Fibroblast of upper back skin (primary cell): ENCODE measurements at regions not wholly inside any gene's neighbourhood (a gene's known extent, or its start where the extent isn't known, plus 50 kb on each side); places are given as distances from the start of the nearest gene placed in this dataset.

Experiments used
- DNase-seq: peaks from one replicate; pipeline ENCODE4 v3.0.0-alpha.2; 2013

DNA sequence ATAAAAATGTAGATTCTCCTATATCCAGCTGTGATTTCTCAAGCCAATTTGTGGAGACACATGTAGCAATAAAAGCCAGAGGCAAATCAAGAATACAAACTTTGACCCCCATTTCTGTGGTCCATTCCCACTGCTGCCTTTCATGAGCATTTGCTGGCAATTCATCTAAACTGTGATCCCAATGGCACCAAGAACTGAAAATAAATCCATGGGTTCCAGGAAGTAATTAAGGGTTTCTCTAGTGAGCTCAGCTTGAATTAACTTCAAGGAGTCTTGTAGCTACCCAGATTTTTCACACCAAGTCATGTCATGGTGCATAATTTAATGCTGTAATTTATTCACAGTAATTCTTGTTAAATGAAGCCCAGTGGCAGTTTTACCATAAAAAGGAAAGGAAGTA, 145.0 kb upstream of the SMC2 start:
- DNase-seq, result no peak

DNA sequence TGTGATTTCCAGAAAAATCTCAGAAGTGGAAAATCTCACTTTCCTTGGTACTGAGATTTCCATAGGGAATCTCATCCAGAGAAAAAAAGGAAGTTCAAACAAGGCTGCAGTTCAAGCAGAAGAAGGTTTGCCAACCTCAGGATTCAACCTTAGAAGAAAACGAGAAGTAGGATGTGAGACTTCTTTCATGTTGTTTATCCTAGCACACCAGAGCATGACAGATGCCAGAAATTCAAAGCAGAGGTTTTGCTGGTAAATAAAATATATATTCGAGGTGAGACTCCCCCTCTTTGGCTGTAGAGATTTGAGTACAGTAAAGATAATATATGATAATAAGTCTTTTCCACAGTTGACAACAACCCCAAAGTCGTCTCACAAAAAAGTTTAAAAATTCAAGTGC, 116.9 kb upstream of the SMC2 start:
- DNase-seq, result no peak

DNA sequence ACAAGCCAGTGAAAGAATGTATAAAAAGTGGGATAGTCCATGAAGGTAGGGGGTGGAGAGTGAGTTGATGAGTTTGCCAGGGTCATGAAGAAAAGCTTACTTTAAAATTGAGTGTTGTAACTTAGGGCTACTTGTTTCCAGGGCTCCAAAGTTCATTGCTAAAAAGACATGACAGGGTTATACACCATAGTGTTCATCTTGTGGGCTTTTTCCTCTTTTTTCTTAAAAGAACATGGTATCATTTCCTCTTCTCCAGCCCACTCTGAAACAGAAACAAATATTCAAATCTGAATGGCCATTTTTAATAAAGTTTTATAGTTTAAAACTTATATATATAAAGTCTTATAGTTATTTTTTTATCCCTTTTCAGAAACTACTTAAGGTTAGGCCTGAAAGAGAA, 115.7 kb upstream of the SMC2 start:
- DNase-seq, result no peak

DNA sequence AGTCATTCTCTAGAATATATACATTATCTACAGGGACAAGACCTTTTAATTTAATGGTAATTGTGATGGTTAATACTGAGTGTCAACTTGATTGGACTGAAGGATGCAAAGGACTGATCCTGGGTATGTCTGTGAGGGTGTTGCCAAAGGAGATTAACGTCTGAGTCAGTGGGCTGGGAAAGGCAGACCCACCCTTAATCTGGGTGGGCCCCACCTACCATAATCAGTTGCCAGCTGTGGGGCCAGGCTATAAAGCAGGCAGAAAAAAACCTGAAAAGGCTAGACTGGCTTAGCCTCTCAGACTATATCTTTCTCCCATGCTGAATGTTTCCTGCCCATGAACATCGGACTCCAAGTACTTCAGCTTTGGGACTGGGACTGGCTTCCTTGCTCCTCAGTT, 112.2 kb upstream of the SMC2 start:
- no peak for DNase-seq

DNA sequence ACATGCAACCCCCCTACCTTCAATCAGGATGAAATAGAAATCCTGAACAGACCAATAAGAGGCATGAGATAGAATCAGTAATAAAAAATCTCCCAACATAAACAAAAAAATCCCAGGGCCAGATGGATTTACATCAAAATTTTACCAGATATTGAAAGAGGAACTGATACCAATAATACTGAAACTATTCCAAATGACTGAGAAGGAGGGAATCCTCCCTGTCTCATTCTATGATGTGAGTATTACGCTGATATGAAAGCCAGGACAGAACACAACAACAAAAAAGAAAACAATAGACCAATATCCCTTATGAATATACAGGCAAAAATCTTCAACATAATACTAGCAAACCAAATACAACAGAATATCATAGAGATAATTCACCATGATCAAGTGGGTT, 109.0 kb upstream of the SMC2 start:
- DNase-seq, result no peak

DNA sequence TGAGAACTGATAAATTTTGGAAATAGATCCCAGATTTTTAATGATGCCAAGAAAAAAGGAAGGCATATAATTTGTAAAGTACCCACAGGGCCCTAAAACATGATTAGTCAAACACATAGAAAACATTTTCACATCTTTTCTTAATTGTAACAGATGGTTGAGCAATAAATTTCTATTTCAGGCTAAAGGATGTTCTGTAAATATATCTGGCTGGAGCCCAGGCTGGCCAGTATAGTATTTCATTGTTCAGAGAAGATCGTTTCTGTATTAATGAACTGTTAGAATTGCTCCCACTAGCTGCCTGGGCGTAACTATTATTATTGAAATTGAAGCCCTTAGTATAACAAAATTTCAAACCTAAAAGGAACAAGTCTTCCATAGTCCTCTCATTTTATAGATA, 105.3 kb upstream of the SMC2 start:
- DNase-seq, result no peak

DNA sequence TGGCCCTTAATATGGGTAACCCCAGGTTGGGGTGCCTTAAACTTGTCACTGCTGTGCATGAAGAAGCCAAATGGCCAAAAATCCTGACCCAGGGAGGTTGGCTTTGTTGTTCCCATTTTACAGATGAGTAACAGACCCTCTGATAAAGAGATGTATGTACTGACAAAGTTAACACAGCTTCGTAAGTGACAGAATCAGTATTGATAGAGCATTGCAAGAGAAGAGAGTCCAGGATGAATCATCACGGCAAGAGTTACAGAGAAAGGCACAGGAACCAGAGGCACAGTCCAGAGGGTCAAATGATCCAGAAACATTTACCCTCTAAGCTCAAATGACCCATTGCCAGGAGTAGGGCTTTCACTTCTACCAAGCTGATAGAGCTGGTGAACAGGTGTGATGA, 103.8 kb upstream of the SMC2 start:
- no peak for DNase-seq

DNA sequence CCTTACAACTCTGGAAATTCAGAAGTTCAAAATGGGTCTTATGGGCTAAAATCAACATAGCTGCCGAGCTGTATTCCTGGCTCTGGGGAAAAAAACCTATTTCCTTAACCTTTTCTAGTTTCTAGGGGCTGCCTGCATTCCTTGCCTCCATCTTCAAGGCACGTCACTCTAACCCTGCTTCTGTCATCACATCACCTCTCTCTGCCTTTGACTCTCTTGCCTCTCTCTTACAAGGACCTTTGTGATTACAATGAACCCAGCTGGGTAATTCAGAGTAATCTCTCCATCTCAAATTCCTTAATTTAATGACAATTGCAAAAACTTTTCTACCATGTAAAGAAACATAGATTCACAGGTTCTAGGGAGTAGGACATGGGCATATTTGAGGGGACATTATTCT, 103.1 kb upstream of the SMC2 start:
- DNase-seq, result no peak

DNA sequence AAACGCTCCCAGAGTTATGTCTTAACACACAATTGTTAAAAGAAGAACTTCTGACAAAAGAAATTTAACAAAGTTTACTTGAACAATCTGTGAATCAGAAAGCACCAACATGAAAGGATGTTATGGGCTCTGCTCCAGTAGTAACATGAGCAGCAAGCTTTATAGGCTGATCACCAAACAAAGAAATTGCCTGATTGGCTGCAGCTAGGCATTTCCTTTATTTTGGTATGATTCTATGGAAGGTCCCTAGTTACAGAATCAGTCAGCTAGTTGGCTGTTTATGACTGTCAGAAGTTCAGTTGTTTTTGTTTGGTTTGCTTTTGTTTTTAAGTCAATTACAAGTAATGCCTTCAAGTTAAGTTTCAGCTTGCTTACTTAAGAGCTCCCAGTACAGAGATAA, 102.4 kb upstream of the SMC2 start:
- DNase-seq, result peak; percentile 0

DNA sequence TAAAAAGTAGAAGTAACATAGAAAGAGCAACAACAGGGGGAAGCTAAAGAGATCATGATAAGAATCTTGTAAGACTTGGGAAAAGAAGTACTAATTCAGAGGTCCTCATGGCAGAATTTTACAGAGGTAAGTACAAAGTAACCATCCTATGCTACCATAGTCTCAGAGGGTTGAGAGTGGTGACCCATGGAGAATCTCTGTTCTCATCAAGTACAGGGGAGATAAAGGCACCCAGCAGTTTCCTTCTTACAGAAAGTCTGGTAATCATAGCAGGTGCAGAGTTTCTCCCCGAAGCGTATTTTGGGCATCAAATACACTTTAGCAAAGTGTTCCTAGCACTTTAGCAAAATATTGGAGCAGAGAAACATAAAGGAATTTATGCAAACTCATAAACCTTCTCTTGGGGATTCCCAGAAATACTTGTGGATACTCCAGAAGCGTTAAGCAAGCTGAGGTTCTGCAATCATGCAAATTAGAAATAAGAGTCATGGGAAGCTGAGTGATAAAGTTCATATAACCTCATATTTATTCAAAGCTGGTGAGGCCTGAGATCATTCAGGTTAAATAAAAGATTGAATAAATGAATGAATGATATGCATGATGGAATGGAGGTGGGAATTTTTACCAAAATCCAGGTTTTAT, 101.0 kb upstream of the SMC2 start:
- peak; percentile 0 for DNase-seq

DNA sequence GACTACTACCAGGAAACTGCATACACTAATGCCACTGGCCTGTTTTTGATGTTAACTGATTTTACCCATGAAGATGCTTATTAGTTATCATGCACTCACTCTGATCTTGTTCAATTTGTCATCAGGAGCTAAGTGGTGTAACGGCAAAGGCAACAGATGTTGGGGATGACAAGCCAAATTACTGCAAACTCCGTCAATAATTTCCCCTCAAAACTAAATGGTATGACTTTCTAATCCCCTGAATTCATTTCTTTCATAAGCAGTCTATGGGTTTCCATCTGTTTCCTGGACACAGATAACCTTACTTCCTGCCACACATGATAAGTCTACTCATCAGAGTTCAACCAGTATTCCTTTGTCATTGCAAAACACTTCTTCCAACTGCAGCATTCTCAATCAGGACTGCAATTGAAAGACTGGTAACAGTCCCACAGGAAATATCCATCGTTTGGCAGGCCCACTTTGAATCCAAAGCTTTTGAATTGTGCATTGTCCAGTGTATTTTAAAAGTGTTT, 96.2 kb upstream of the SMC2 start:
- no peak for DNase-seq

DNA sequence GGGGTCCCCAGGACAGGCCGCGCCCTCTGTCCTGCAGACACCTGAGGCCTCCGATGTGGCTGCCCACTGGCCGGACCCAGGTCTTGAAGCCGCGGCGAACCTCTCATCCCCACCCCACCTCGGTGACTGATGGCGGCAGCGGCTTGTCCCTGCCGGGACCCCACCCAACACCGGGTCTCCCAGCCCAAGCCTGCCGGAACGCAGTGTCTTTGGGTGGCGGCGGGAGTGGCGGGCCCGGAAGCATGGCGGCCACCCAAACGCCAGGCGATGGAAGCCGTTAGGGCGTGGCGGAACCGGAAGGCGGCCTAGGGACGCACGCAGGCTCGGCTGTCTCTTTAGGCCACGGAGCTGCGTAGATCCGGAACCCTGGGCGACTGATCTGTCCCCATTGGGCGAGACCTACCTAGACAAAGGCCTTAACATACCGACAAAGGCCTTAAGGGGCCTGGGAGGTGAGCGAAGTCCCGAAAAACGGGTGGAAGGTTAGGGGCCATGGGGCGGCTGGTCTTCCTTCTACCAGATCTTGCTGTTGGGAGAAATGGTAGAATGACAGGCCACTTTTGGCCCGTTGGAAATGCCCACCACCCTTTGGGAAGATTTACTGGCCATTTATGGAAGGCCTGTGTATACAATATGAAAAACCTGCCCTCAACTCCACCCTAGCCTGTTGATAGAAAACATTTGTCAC, 94.6 kb upstream of the SMC2 start:
- DNase-seq, result no peak

DNA sequence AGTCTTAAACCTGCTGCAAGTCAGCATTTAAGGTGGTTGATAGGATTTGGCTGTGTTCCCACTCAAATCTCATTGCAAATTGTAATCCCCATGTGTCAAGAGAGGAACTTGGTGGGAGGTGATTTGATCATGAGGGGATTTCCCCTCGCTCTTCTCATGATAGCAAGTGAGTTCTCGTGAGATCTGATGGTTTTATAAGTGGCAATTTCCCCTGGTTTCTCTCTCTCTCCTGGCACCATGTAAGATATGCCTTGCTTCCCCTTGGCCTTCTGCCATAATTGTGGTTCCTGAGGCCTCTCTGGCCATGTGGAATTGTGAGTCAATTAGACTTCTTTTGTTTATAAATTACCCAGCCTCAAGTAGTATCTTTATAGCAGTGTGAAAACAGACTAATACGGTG, 84.3 kb upstream of the SMC2 start:
- no peak for DNase-seq

DNA sequence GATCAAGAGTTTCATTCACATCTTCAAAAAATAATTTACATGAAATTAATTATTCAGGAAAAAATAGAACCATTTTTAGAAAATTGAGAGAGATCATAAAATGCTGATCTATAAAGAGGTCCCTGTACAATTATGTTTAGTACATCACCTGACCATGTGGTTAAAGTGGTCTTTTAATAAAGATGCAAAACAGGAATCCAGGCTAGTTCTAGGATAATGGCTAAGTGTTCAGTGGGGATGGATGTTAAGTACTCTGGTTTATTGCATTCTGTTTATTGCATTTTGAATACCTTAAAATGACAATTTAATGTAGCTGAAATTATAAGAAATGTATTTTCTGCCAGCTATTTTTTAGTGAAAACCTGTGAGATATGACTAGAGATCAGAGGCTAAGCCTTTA, 72.0 kb upstream of the SMC2 start:
- no peak for DNase-seq

DNA sequence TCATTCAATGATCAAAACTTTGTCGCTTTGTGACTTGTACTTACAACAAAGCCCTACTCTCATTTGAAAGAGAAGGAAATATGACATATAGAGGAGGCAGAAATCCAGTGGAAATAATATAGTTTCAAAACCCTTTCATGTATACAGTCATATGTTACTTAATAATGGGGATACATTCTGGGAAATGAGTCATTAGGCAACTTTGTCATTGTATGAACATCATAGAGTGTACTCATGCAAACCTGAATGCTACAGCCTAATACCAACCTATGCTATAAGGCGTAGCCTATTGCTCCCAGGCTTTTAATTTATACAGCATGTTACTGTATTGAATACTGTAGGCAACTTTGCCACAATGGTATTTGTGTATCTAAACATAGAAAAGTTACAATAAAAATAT, 69.0 kb upstream of the SMC2 start:
- DNase-seq, result peak; percentile 2

DNA sequence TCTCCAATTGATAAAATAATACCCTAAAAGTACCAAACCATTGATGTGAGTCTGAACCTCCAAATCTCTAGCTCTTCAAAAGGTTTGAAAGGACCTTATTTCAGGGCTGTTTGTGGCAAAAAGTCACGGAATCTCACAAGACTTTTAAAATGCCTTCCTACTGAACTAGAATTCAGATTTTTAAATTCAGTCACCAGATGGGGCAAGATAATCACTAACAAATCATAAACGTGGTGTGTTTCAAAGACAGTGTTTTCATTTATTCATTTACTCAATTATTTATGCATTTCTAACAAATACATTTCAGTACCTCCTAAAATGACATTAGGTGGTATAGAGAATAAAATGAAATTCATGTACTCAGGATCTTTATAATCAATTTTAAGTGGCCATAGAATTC, 68.2 kb upstream of the SMC2 start:
- no peak for DNase-seq

DNA sequence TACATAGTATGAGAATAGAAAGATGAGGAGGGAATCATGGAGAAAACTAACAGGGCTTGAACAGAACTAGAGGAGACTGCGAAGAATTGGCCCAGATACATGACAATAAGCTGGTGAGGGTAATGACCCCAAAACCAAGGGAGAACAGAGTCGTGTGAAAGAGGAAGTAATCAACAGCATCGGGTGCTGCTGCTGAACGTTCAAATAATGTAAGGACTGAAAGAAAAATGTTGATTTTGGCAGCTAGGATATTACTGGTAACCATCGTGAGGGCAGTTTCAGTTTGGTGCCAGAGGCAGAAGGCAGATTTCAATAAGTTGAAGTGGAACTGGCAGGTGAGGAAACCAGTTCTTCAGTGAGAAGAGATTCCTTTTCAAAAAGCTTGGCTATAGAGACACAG, 66.8 kb upstream of the SMC2 start:
- DNase-seq, result no peak

DNA sequence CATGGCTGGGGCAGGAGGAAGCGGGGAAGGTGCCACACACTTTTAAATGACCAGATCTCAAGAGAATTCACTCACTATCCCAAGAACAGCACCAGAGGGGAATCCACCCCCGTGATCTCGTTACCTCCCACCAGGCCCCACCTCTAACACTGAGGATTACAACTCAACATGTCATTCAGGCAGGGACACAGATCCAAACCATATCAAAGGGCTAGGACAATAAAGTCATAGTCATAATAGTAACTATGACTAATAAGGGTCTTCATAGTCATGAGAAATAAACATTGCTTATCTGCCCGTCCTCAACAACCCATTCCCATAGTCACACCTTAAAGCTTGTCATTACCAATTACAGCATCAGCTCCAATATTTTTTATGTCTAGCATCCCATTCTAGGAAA, 65.3 kb upstream of the SMC2 start:
- DNase-seq, result no peak
